RPMI7951 (cell line): ENCODE measurements at regions not wholly inside any gene's neighbourhood (a gene's known extent, or its start where the extent isn't known, plus 50 kb on each side); places are given as distances from the start of the nearest gene placed in this dataset.
A peak's percentile ranks its signal among the peaks of the same experiment; 100 is the strongest.
"Not testable (repeated sequence)": the region's sequence is repeated elsewhere in the genome, so short reads cannot be mapped to it uniquely, and the experiment has no call there.

Source experiments
- DNase-seq: peaks from one replicate; pipeline ENCODE4 v3.0.0-alpha.2; 2012; ENCODE audit warnings: low read depth

GRCh38 chr4:126973201-126973600 is 659.6 kb upstream of the INTU start:
- no peak for DNase-seq

- DNase-seq: peak; percentile 21
Measured at GRCh38 chr4:126976850-126977632, 655.7 kb upstream of the INTU start.

DNA sequence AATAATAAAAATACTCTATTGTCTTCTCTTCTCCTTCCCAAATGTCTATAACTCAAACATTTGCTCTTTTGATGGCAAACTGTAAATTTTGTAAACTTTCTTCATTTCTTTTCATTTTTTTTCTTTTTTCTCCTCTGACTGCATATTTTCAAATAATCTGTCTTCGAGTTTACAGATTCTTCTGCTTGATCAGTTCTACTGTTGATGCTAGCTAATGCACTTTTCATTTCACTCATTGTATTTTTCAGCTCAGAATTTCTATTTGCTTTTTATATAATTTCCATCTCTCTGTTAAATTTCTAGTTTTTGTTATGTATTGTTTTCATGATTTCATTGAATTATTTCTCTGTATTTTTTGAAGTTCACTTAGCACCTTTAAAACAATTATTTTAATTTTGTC is 646.8 kb upstream of the INTU start:
- DNase-seq: no peak

DNA sequence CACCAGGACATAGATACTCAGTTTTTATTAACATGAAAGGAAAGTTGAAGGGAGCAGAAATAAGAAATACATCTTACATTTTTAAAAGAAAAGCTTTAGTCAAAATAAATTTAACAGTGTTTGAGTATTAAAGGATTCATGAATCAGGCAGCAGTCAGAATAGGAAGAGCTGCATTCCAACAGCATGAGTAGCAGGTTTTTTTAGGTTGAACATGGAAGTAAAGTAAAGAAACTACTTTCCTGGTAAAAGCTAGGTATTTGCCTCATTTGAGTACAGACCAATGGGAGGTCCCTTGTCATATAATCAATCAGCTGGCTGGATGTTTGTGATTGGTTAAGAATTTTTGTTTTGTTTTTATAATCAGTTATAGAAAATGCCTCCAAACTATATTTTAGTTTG is 645.9 kb upstream of the INTU start:
- peak; percentile 48 for DNase-seq

GRCh38 chr4:126991965-126992364 is 640.8 kb upstream of the INTU start:
- peak; percentile 74 for DNase-seq

GRCh38 chr4:126992910-126993309 is 639.8 kb upstream of the INTU start:
- peak; percentile 33 for DNase-seq

DNA sequence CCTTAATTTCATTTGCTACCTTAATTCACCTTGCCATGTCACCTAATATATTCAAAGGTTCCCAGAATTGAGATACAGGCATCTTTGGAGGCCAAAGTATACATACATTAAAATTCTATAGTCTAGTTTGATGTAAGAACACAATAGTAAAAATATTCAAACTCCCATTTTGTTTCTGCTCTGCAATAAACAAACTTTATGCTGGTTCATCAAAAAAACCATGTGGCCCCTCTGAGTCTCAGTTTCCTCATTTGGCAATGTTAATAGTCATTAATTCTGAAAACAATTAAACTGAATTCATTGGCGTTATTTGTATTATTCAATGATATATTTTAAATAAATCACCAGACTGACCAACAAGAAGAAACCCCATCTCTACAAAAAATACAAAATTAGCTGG is 639.4 kb upstream of the INTU start:
- no peak for DNase-seq

DNA sequence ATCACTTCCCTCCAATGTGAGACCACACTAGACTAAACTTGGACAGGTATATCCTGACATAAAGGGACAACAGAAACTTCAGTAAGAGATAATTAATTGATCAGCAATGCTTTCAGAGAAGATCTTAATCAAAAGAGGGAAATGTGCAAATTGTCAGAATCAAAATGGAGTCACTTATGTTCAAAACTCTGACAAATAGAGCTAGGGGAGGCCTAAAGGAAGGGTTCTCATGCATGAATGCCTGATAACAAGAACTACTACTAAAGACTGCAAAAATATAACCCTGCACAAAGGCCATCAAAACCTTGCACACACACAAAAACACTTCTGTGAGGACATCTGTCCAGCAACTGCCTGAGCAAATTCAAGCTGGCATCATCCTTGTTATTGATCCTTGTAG is 637.5 kb upstream of the INTU start:
- no peak for DNase-seq

GRCh38 chr4:127000110-127000509 is 632.6 kb upstream of the INTU start:
- no peak for DNase-seq

- no peak for DNase-seq
Measured at GRCh38 chr4:127000846-127001245, 631.9 kb upstream of the INTU start.

DNA sequence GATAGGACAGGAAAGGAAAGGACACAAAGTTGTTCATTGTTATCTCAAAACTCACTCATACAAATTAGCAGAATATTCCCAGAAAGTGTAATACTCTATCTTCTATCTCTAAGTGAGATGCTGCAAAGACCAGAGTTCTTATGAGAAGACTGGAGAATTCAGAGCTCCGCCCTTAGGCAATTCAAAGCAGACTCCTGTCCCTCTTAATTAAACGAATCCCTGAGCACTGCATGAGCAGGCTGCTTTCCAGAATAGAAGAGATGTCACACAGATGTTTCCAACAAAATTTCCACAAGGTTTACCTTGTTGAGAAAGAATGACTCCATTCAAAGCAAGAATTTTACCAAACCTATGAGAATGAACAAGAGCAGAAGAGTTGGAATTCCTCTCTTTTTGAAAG is 630.8 kb upstream of the INTU start:
- DNase-seq: no peak

- no peak for DNase-seq
Measured at GRCh38 chr4:127006446-127006877, 626.3 kb upstream of the INTU start.

DNA sequence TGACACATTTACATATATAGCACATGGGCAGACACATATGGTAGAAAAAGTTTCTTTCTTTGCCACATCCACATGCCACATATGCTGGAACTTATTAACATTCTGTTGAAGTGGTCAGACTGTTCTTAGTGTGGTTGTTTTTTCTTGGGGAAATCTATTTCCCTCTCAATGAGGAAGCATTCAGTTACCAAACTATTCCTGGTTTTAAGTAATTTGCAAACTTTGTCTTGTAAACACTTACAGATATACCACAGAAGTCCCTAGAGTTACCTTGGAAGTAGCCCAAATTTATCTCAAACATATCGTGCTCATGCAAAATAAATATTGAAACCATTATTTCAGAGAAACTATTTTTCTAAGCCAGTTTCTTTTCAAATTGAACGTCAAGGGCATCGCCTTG is 625.5 kb upstream of the INTU start:
- DNase-seq: no peak

DNA sequence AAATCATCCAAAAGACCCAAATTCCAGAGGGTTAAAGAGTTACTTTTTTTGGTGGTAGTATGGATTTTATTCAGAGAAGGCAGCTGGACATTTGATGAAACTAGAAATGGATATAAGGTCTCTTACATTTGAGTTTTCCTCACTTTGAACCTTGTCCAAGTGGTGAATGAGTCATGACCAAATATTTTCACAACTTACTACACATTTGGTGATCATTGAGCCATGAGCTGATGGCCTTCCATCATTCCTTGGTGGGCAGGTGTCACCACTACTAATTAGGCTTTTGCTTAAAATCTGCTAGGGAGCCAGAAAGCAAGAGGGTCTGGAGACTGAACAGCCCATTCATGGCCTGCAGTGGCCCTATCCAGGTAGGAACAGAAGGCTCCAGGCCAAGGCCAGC is 620.2 kb upstream of the INTU start:
- peak; percentile 86 for DNase-seq

- DNase-seq: peak; percentile 63
Measured at GRCh38 chr4:127015667-127016117, 617.1 kb upstream of the INTU start.

GRCh38 chr4:127018381-127018780 is 614.4 kb upstream of the INTU start:
- peak; percentile 26 for DNase-seq

GRCh38 chr4:127020831-127021230 is 611.9 kb upstream of the INTU start:
- DNase-seq: not testable (repeated sequence)

DNA sequence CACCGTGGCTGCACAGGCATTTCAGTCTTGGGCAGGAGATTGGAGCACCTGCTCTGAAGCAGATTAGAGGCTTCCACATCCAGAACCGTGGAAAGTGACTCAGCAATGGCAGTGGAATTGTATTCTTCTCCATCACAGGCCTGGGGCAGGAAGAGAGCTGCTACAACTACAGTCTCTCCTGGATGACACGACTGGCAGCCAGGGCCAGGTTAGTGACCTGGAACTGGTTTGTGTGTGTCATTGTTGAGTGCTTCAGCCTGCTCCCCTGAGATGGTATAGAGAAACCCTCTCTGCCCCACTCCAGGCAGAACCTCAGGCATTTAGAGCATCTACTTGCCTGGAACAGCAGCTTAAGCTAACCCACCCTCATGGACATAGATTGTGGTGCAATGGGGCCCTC is 596.5 kb upstream of the INTU start:
- no peak for DNase-seq

- DNase-seq: no peak
Measured at GRCh38 chr4:127045861-127046260, 586.9 kb upstream of the INTU start.

- DNase-seq: no peak
Measured at GRCh38 chr4:127047930-127048329, 584.8 kb upstream of the INTU start.

DNA sequence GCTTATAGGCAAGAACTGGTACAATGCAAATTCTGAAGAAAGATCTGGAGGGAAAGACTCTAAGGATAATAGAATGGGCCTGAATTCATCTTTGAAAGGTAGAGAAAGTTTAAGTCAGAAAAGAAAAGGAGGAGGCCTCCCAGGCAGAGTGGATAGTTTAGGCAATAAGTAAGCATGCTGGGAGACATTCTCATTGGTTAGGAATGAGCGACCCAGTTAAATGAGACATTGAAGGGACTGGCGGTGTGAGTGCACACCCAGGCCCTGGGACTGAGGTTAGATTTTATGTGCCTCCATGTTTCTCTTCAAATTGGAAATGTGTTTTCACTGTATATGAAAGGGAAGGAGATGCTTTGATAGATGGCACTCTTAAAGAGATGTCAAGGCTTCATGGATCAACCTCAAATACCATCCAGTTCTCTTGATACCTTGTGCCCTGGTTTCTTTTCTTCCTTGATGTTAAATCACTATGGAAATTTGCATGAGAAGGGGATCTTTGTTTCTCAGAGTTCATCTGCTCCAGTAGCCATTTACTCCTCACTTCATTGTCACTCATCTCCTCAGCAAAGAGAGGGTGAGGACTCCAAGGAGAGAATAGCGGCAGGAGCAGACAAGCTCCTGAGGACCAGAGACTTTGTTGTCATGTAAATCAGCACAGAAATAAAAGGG is 584.2 kb upstream of the INTU start:
- peak; percentile 4 for DNase-seq

- no peak for DNase-seq
Measured at GRCh38 chr4:127049526-127049925, 583.2 kb upstream of the INTU start.

DNA sequence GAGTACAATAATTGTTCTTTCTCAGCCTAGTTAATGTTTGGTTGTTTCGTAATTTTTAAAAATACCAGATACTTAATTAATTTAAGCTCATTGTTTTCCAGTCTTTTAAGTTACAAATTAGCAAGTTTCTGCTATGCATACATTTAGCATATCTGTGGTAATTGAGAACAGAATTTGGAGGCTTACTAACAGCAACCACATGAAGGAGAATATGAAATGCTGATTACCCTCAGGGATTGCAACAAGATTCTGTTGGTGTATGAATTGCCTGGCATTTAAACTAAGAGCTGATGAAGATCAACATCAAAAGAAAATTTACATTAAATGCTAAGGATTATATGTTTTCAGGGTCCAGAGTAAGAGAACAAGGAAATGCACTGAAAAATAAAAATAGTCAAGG is 580.0 kb upstream of the INTU start:
- no peak for DNase-seq
